NCI-H69 (cell line): ENCODE measurements at regions not wholly inside any gene's neighbourhood (a gene's known extent, or its start where the extent isn't known, plus 50 kb on each side); places are given as distances from the start of the nearest gene placed in this dataset.
"Not testable (repeated sequence)": the region's sequence is repeated elsewhere in the genome, so short reads cannot be mapped to it uniquely, and the experiment has no call there.

Source experiments
- DNase-seq: peaks from one replicate; lab custom pipeline; 2025; lab: John Stamatoyannopoulos, UW

DNA sequence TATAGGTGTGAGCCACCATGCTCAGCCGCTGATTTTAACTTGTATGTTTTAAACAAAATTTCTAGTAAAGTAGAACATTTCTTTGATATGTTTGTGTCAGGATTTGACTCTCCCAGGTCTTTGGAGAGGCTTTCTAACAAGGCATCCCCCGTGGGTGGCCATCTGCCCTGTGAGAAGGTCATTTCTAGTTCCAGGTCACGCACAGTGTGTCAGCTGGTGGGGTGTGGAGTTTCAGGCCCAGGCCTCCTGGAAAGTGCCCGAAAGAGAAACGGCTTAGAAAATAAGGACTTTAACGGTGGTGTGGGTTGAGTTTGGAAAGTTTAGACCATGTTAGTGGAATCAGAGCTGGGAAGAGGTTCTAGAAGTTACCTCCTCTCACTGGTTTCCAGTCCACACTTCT, 61.0 kb downstream of the SPDYE17 start:
- not testable (repeated sequence) for DNase-seq

DNA sequence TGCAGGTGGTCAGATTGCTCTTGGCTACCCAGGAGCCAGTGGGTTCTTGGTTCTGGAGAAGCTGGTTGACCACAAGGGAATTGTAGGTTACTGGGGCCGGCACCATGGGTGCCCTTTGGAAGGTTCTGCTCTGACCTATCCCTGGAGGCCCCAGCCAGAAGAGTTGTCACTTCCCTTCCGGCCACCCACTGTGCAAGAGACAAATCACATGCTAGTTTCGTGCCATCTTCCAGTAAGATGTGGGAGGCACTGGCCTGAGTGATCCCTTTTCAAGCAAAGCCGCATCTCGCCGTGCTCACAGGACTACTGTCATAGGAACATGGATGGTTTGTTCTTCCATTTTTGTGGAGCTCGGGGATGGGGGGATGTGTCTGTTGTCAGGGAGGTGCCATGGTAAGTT, 62.3 kb downstream of the SPDYE17 start:
- not testable (repeated sequence) for DNase-seq

DNA sequence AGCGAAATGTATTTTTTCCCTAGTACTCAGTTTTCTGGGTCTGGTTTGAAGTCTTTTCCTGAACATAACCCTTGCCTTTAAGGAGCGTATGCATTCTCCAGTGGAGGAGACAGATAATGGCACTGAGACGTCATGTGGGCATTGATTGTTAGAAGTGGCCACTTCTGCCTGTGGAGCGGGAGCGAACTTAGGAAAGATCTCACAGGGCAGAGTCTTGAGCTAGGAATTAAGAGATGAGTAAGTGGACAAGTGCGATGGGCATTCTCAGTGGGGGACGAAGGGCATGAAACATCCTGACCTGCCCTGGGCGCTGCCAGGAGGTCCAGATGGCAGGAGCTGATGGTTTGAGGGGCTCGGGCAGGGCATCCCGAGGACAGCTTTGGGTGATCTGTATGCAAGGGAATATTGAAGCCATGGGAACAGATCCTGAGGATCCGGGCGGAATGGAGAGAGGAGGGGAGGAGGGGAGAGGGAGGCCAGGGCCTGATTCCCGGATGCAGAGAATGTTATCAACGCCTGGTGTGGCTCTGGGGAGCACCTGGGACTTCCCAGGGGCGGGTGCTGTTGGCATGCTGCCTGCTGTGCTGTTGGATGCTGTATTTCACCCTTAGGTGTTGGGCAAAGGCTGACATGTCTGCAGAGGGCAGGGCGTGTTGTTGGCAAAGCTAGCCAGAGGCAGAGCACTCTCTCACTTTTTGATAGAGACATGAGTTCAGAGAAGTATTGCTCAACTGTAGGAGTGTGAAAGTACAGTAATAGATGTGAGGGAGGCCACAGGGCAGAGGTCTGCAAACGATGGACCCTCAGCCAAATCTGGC, 66.2 kb downstream of the SPDYE17 start:
- DNase-seq: not testable (repeated sequence)

DNA sequence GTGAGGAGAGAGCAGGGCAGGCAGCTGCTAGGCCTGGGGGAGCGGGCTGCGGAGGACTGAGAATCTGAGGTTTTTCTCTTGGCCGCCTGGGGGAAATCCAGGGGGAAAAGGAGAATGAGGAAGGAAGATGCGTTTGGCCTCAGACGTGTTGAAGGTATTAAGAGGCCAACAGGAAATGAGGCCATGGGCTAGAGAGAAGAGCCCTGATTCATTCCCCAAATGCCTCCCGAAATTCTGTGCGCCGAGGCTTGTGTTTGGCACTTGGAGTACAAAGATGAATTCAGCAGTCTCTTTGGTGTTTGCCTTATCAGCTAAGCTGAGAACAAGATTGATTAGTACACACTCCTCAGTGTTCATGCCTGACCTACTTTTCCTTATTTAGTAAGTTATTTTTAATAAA, 68.1 kb downstream of the SPDYE17 start:
- not testable (repeated sequence) for DNase-seq

DNA sequence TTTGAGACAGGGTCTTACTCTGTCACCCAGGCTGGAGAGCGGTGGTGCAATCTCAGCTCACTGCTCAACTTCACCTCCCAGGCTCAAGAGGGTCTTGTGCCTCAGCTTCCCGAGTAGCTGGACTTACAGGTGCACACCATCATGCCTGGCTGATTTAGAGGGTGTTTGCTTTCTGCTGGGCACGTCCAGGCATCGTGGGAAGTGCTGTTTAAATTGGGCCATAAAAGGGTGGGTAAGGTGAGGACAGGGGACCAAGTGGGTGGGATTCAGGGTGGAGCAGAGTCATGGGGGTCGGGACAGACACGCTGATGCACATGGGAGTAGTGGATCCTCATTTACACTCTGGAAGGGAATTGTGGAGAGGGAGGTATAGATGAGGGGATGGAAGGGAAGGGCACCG, 69.1 kb downstream of the SPDYE17 start:
- DNase-seq: not testable (repeated sequence)

DNA sequence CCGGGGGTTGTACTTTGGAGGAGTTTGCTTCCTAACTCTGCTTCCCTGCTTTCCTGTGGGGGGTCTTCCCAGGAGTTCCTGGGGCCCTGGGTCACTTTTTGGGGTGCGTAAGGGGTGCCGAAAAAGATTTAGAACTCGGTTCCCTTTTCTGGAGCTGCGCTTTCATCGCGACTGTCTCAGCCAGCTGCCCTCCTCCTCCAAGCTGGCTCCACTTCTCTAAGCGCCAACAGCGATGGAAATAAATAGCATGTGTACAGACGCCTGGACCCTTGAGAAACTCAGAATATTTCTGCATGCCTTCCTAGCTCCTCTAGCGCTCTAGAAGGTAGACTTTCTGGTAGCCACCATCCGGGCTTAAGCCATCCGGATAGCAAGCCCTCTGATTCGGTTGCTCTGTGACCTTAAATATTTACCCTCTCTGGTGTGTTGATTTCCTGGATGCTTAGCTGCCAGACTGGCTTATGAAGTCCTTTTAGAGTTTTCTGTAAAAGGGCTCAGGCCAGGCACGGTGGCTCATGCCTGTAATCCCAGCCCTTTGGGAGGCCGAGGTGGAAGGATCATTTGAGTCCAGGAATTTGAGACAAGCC, 71.7 kb downstream of the SPDYE17 start:
- not testable (repeated sequence) for DNase-seq

DNA sequence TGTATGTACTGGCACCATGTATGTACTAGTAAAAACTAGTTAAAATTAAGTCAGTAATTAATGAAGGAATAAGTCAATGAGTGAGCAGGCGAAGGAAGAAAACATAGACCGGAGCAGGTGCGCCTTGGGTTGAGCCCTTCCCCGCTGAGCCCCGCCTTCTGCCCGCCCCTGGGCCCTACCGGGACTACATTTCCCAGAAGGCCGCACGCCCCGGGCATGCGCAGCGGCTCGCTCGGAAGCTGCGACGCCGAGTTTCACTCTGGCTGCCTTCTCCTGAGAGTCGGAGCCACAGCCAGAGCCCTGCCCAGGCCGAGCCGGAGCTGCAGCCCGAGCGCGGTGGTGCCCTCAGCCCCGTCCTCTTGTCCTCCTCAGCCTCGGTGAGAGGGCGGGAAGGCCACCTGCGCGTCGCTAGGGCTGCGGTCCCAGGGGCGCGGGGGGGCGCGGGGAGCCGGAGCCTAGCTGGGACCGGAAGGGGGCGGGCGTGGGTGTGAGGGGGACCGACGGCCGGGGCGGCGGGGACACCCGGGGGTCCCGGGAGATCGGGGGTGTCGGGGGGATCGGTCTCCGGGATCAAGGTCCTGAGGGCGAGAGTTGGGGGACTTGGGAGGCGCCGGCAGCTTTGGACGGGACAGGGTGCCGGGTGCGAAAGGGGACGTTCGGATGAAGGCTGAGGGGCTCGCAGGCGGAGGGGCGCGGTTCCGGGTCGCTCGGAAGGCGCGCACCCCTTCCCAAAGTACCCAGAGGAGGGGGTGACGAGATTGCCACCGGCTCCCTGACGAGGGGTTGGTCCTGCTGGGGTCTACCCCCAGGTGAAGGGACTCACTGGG, 72.4 kb downstream of the SPDYE17 start:
- DNase-seq: not testable (repeated sequence)

DNA sequence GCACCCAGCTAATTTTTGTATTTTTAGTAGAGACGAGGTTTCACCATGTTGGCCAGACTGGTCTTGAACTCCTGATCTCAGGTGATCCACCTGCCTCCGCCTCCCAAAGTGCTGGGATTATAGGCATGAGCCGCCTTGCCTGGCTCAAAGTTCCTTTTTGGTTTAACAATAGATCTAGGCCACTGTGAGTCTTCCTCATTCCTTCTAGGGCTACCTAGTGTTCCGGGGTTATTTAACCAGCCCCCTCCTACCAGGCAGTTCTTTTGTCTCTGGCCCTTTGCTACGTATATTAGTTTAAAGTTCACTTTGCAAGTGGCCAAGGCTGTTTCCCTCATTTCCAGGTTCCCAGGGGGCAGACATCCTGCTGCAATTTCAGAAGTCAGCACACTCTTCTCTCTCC, 75.6 kb downstream of the SPDYE17 start:
- DNase-seq: not testable (repeated sequence)

DNA sequence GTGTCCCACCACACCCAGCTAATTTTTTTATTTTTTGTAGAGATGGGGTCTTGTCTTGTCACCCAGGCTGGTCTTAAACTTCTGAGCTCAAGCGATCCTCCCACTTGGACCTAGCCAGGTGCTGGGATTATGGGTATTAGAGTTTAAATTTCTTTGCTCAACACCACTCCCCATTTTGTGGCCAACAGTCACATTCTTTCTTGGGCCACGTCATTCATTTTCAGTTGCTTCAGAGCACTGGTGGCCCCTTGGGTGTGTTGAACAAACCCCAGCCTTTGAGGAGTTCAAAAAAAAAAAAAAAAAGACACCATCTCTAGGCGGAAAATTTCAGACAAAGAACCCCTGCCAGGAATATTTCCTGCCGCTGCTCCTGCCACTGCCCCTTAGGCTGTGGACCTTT, 77.0 kb downstream of the SPDYE17 start:
- DNase-seq: not testable (repeated sequence)

DNA sequence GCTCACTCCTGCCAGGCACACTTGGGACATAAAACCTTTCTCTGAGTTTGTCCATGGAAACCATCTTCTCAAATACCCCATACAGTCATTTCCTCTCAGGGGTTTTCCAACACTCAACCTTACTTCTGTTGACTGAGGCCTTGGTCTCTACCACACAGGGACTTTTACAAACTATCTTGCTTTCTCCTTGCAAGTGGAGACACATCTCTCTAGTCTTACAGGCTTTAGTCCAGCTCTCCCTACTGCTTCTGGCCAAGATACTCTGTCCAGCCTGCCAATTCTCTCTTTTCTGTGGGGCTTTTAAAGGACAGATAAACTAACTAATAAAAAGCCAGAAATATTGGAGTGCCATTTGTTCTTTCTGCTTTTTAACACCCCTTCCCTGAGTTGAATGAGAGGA, 87.6 kb downstream of the SPDYE17 start:
- not testable (repeated sequence) for DNase-seq

DNA sequence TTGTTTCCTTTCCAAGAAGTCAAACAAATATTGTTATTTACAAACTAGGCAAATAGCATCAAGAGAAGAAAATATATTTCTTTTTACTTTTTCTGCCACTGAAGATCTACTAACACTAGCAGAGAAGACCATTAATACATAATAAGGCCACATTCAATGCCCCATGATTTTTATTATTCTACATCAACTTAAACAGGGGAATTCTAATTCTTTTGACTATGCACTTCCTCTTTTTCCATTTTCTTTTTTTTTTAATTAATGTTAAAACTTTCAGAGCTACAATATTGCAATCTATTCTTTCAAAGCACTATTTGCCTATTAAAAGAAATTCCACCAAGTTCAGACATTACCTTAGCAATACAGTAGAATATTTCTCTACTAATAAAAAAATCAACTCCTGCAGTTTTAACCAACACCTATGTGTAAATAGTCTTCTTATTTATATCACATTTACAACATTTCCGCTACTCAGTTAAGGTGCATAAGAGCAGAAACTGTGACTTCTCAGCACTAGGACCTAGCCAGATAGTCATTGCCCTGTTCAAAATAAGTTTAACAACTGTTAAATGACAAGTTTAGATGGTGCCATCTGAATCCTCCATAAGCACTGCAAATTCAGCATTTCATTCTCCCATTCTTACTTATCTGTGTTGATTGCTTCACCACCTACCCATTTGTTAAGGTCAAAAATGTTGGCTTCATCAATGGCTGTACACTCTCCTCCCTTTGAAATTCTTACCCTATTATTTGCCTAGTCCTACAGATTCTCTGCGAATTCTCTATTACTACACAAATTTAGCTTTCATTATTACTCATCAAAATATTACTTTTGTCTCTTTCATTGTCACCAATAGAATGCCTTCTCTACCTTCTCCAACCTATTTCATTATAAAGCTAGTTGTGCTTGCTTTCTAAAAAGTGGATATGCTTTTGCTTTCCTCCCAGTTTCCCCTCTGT, 90.1 kb downstream of the SPDYE17 start:
- not testable (repeated sequence) for DNase-seq

DNA sequence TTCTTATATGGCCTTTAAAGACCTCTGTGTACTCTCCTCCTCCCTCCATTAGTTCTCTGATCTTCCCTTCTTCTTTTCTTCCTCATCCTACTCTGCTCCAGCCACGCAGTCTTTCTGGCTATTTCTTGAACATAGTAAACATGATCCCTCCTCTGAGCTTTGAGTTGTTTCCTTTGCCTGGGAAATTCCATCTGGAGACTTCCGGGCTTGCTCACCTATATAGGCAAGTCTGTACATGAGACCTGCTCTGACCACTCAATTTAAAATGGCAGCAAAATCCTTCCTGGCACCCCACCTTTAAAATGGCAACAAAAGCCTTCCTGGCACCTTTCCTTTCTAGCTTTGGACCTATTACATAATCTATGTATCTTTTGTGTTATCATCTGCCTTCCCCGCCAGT, 94.4 kb downstream of the SPDYE17 start:
- DNase-seq: not testable (repeated sequence)

DNA sequence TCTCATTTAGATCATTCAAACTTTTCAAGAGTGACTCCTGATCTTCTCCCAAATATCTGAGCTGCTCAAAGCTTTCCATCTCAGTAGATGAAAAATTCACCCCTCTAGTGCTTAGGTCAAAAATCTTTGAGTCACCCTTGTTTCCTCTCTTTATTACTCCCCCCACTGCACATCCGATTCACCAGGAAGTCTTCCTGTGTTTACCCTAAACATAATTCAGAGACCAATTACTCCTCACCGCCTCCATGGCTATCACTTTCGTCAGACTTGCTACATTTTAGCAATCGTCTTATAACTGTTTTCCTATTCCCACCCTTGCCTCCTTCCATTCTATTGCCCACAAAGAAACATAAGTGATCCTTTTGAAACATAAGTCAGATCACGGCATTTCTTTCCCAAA, 94.8 kb downstream of the SPDYE17 start:
- peak; percentile 19 for DNase-seq

DNA sequence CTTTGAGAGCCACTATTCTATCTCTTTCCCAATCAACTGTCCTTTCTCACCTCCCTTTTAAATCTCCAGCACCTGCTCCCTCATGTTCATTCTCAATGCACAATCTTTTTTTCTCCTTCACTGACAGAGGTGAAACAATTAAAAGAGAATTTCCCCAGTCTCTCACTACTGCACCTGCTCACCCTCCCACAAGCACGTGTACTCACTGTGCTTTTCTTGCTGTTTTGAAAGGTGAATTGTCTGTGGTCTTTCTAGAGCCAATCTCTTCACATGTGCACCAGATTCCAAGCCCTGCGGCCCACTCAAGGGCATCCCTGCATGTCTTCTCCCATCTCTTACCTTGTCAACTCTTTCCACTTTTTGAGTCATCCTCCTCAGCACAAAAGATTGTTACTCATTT, 95.8 kb downstream of the SPDYE17 start:
- DNase-seq: peak; percentile 14

DNA sequence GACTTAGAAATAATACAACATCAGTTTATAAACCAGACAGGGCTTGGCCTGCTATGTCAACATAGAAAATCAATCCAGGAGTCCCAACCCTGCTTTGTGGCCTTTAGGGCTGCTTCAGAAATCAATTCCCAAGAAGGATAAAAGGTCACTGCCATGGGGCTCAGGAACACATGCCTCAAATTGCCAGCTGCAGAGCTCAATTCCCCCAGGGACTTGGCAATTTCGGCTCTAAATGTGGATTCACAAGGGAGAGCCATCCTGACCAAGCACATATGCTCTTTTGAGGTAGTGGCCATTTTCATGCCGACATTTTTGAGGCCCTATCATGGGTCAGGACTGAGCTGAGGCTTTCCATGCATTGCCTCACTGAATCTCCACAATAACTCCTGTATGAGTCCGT, 97.5 kb downstream of the SPDYE17 start:
- DNase-seq: peak; percentile 63

DNA sequence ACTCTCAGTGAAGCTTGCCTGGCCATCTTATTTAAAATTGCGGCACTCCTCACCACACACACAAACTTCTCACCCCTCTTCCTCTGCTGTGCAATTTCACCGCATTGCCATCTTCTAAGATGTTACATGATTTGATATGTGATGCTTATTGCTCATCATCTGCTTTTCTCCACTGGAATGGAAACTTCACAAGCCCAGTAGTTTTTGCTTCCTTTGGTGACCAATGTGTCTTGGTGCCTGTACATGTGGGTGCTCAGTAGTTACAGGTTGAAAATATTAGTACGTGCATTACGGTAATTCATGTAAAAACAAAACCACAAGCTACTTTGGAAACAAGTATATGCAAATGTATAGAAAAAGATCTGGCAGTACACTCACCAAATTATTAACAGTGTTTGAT, 99.2 kb downstream of the SPDYE17 start:
- not testable (repeated sequence) for DNase-seq

DNA sequence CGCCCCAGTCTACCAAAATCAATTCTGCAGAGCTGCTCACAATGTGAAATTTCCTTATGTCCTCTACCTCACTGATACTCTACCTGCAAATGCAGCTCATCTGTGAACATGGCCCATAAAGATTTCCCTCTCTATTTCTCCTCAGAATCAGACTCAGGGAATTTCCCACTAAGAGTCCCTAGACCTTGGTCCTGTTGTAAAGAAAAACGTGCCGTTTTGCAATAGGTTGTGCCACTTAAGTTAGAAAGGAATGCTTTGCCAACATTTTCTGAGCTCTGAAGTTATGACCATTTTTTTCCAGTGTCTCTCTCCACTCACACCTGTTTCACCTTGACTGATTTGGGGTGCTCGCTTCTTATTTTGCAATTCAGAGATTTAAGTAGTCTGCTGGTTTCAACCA, 100.7 kb downstream of the SPDYE17 start:
- peak; percentile 15 for DNase-seq

DNA sequence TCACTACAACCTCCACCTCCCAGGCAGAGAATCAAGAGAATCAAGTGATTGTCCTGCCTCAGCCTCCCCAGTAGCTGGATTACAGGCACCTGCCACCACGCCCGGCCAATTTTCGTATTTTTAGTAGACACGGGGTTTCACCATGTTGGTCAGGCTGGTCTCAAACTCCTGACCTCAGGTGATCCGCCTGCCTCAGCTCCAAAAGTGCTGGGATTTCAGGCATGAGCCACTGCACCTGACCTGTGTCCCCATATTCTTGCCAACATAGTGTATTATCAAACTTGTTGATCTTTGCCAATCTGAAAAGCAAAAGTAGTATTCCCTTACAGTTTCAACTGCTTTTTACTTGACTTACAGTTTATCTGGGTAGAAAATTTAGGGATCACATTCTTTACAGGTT, 101.7 kb downstream of the SPDYE17 start:
- not testable (repeated sequence) for DNase-seq

DNA sequence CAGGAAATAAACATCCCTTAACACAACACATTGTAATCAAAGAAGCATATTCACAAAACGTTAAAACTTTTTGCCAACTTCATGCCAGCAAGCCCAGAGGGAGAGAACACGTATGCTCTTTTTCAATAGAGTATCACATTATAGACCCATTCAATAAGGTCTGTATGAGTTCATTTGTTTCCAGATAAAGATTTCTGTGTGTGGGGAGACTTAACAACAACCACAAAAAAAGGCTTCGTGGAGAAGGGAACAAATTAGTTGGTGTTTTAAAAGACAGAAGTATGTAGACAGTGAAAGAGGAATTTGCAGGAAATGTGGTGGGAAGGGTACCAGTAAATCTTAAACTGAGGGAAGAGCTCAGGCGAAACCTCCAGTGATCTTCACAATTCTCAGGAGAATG, 103.4 kb downstream of the SPDYE17 start:
- DNase-seq: not testable (repeated sequence)

DNA sequence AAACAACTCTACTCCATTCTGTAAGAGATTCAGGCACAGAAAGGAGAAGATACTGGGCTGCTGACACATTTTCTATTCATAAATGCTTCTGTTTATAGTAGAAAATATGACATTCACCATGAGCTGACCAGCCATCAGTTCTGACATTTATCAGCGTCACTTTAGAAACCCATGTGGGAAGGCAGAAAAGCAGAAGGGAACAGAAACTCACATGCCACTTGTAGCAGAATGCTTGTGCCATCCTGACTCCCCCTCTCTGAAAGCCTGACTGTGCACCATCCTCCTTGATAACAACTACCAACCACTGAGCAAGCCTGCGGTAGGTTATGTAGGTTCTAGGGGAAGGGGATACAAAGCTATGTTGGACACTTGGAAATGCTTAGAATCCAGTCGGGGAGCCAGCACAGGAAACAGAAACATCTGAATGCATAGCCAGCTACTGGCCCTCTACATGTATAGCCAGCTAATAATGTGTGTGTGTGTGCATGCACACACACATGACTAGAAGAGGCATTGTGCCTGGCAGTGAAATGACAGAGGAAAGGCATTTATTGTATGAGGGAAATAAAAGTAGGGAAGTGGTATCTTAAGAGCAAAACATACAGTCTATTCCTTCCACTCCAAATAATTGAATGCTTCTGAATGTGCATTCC, 104.3 kb downstream of the SPDYE17 start:
- not testable (repeated sequence) for DNase-seq

DNA sequence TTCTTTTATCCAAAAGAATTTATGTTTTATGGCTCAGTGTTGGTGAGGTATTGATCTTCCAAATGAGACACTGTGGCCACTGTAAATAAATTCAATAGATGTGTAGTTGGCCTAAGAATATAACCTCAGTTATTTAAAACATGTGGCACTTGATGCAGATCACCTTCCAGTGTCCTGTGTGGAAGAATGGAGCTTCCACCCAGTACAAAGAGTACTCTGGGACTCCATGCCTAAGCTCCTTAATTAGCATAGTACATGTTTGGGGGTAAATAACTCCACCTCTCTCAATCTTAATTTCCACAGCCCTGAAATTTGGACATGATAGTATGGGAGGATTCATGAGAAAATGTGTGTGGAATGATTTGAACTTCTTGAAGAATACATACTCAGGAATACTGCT, 105.7 kb downstream of the SPDYE17 start:
- not testable (repeated sequence) for DNase-seq
